ENCODE measurements at regions not wholly inside any gene's neighbourhood (a gene's known extent, or its start where the extent isn't known, plus 50 kb on each side); places are given as distances from the start of the nearest gene placed in this dataset.
"Not testable (repeated sequence)": the region's sequence is repeated elsewhere in the genome, so short reads cannot be mapped to it uniquely, and the experiment has no call there.

DNA sequence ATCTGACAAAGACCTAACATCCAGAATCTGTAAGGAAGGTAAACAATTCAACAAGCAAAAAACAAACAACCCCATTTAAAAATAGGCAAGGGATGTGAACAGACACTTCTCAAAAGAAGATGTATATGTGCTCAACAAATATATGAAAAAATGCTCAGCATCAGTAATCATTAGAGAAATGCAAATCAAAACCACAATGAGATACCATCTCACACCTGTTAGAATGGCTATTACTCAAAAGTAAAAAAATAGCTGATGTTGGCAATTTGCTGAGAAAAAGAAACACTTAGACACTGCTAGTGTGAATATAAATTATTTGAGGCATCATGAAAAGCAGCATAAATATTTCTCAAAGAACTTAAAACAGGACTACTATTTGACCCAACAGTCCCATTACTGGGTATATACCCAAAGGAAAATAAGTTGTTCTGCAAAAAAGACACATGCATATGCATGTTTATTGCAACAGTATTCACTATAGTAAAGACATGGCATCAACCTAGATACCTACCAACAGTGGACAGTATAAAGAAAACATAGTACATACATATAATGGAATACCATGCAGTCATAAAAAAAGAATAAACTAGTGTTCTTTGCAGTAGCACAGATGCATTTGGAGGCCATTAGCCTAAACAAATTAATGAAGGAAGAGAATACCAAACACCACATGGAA, 980.1 kb downstream of the KCNMA1 start:
- no peak for DNase-seq

GRCh38 chr10:76651154-76651553, 986.5 kb downstream of the KCNMA1 start:
- DNase-seq = no peak

DNA sequence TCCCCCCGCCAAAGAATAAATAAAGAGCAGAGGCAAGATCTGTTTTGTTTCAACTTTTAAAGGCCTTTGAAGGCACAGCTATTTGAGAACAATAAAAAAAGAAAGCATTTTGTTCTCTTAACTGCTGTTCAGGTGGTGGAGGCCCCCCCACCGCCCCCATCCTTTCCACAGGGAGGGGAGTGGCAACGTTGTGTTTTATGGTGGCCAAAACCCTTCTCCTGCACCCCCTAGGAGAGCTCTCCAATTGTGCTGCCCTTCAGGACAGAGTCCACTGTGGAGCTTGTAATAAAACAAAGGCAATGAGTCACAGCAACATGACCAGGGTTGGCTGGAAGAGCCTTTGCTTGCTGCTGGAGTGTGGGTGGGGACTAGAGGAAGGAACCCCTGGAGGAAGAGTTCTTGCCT, 987.9 kb downstream of the KCNMA1 start:
- DNase-seq = peak; percentile 76

- no peak for DNase-seq
Measured at GRCh38 chr10:76649254-76649653, 988.4 kb downstream of the KCNMA1 start.

DNA sequence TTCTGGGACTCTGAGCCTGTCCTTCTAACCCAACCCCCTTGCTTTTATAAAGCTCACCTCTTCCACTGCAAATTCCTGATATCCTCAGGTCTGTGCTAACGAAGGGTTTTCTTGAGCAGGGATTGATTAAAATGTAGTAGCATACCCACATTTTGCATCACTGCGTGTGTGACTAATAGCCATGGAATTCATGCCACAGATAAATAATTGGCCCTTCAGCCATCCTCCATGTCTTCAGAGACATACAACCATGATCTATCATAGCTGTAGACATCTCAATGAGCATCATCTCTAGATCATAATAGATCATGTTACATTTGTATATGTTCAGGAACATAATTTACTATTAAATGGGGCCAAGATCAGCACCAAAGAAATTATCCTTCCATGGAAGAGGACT, 990.3 kb downstream of the KCNMA1 start:
- no peak for DNase-seq

DNA sequence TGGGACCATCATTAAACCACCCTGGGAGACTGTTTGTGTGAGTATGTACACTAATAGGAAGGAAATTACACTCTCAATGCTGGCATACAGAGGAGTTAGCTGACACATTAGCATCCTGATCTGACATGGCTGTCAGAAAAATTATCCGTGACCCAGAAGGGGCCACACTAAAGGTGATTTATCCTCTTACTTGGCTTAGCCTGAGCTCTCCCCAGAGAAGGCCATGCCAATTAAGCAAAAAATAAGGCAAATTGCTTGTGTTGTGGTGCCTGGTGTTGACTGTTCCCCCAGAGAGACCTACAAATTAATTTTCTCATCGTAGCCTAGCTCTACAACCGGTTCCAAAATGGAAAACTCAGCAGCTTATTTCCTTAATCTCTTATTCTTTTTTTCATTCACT, 992.3 kb downstream of the KCNMA1 start:
- no peak for DNase-seq

- no peak for DNase-seq
Measured at GRCh38 chr10:76644476-76644875, 993.1 kb downstream of the KCNMA1 start.

DNA sequence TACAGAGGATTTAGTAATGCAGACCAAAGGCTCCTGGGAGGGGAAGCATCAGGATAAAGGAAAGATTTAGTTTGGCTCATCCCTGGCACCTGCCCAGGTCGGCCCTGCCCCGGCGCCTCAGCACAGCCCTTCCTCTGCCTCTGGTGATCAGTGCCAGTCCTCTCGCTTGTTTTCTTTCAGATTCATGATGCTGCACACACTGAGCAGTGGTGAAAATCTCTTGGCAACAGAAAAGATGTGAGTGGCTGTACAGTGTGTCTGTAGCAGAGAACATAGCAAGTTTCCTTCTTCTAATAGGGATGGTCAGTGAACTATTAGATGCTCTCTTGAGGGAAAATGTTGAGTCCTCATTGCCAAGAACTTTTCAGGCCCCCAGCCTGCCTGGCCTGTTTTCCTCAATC, 994.1 kb downstream of the KCNMA1 start:
- peak; percentile 70 for DNase-seq

DNA sequence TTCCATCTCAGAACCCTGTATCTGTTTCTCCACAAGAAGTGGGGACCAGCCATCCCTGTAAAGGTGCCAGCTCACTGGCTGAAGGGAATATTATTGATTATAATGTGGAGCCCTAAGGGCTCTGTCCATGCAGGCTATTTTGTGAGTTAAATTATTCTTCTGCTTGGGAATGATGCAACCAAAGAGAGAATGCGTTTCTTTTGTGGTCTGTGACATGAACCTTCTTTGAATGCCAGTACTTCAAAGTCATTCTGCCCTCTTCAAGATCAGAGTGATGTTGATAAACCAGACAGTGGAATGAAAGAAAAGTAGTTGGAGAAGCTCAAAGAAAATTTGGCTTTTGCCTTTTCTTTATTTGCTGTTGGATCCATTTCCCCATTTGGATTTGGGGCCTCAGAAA, 995.2 kb downstream of the KCNMA1 start:
- no peak for DNase-seq

DNA sequence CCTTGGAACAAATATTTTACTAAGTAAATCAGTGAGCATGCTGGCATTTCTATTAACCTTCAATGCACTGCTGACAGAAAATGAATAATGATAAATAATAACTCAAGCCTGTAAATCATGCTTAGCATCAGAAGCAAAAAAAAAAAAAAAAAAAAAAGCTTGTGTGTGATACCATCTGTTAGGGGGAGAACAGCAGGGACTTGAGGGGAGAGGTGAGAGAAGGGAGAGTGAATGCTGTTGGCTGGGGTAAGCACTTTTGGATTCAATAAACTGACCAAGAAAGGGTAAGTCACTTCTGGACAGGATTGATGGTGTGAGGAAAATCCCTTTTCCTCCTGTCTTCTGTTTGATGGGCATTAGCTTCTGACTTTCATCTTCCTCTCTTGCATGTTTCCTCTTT, 996.4 kb downstream of the KCNMA1 start:
- no peak for DNase-seq

DNA sequence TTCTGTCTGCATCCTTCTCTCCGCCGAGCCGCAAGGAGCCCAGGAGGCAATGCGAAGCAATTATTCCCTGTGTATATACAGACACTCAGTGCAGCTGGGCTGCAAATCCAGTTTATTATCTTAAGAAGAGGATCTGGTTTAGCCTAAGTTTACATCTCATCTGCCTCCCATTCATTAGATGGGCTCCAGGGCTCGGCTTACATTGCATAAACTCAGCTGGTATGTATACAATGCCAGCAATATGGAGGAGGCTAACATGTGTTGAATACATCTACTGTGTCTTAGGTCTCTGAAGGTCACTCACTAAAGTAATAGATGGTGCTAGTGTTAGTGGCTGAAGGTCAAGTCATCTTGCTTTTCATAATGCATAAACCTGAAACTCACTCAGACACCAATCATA, 996.8 kb downstream of the KCNMA1 start:
- peak; percentile 39 for DNase-seq

DNA sequence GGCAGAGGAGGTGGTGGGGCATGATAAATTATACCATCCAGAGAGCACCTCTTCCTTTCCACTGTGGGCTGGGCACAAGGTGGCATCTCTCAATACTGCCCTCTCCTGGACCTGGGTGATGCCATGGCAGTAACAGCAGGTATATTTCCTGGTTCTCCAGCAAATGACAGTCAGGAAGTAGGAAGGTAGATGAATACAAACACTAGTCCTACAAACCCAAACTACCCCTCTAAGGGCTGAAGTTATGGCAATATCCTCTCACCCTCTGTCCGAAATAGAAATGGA, 1004.9 kb downstream of the KCNMA1 start:
- DNase-seq = no peak

- peak; percentile 71 for DNase-seq
Measured at GRCh38 chr10:76631884-76632766, 1005.5 kb downstream of the KCNMA1 start.

- DNase-seq = no peak
Measured at GRCh38 chr10:76631036-76631670, 1006.5 kb downstream of the KCNMA1 start.

GRCh38 chr10:76628801-76629200, 1008.8 kb downstream of the KCNMA1 start:
- no peak for DNase-seq

- DNase-seq = no peak
Measured at GRCh38 chr10:76626386-76626785, 1011.2 kb downstream of the KCNMA1 start.

DNA sequence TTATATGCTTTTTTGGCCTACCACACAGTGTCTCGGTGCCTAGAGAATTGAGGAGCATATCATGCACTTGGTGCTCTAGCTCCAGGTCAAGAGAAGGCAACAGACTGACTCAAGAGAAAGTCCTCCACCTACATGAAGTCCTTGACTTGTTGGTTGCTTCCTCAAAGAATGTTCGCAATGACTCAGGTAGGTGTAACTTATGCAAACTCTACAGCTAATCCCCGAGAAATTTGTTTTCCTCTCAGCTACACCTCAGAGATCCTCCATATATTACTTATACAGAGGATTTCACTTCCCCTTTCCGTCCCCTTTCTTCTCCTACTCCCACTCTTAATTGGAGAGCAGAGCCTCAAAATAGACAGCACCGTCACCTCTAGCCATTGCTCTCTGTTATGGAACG, 1013.1 kb downstream of the KCNMA1 start:
- no peak for DNase-seq

- DNase-seq = no peak
Measured at GRCh38 chr10:76621886-76622620, 1015.6 kb downstream of the KCNMA1 start.

GRCh38 chr10:76618641-76619040, 1019.0 kb downstream of the KCNMA1 start:
- no peak for DNase-seq

- DNase-seq = no peak
Measured at GRCh38 chr10:76618171-76618570, 1019.4 kb downstream of the KCNMA1 start.

DNA sequence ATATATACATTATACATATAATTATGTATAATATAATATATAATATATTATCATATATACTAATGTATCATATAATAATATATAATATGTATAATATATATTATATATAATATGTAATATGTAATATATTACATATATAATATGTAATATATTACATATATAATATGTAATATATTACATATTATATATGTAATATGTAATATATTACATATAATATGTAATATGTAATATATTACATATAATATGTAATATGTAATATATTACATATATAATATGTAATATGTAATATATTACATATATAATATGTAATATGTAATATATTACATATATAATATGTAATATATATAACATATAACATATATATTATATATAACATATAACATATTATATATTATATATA, 1020.9 kb downstream of the KCNMA1 start:
- DNase-seq = not testable (repeated sequence)

GRCh38 chr10:76615049-76615448, 1022.6 kb downstream of the KCNMA1 start:
- DNase-seq = no peak
